Stomach smooth muscle (tissue), 2 donors: ENCODE measurements at regions not wholly inside any gene's neighbourhood (a gene's known extent, or its start where the extent isn't known, plus 50 kb on each side); places are given as distances from the start of the nearest gene placed in this dataset.
"Not testable (repeated sequence)": the region's sequence is repeated elsewhere in the genome, so short reads cannot be mapped to it uniquely, and the experiment has no call there.

Experiments
- H3K27ac ChIP-seq: one replicate; pipeline ENCODE4 v1.7.0; 2013; ENCODE audit warnings: mild to moderate bottlenecking, low read length, inconsistent platforms
- H3K27me3 ChIP-seq, 2 donors: one replicate each; pipeline ENCODE4 v1.7.0; 2013; ENCODE audit warnings: low read length in 2 of 2; ENCODE audit not compliant: insufficient read depth in 2 of 2, control insufficient read depth in 1 of 2
- H3K36me3 ChIP-seq, 2 donors: one replicate each; pipeline ENCODE4 v1.7.0; 2013; ENCODE audit warnings: low read length in 2 of 2; ENCODE audit not compliant: control insufficient read depth in 2 of 2, insufficient read depth in 2 of 2
- H3K4me1 ChIP-seq: one replicate; pipeline ENCODE4 v1.7.0; 2013; ENCODE audit warnings: low read length; ENCODE audit not compliant: control insufficient read depth, insufficient read depth
- H3K4me3 ChIP-seq, 2 donors: one replicate each; pipeline ENCODE4 v1.7.0; 2013; ENCODE audit warnings: low read length in 2 of 2
- H3K9ac ChIP-seq, 2 donors: one replicate each; pipeline ENCODE4 v1.7.0; 2013; ENCODE audit warnings: low read length in 2 of 2, mild to moderate bottlenecking in 1 of 2
- H3K9me3 ChIP-seq, 2 donors: one replicate each; pipeline ENCODE4 v1.7.0; 2013; ENCODE audit warnings: low read length in 2 of 2; ENCODE audit not compliant: control insufficient read depth in 2 of 2
- donor health status: healthy.
- donor health status: Pancreatic carcinoma.

- Histone ChIP-seq H3K27ac (no peak overlapping the region), H3K4me3 (no peak overlapping the region), H3K9me3 (peaks cover 0 to 5% of the 10 kb centered on the region in 2 donors), H3K36me3 (no peaks in the 10 kb centered on the region), H3K4me1 (no peaks in the 10 kb centered on the region), H3K27me3 (peaks cover 3 to 4% of the 10 kb centered on the region in 2 donors), H3K9ac (no peak overlapping the region)
Observed at GRCh38 chrX:981791-982626, 230.4 kb downstream of the CRLF2 start.

- Histone ChIP-seq H3K27me3 (peaks cover 3 to 4% of the 10 kb centered on the region in 2 donors), H3K9me3 (peaks cover 2 to 10% of the 10 kb centered on the region in 2 donors), H3K4me1 (no peaks in the 10 kb centered on the region), H3K9ac (no peak overlapping the region), H3K27ac (no peak overlapping the region), H3K4me3 (no peak overlapping the region), H3K36me3 (no peaks in the 10 kb centered on the region)
Observed at GRCh38 chrX:980587-981235, 231.7 kb downstream of the CRLF2 start.

GRCh38 chrX:979127-979526 is 233.3 kb downstream of the CRLF2 start:
- not testable (repeated sequence) for H3K4me1 ChIP-seq, H3K36me3 ChIP-seq, H3K27ac ChIP-seq, H3K9me3 ChIP-seq, H3K27me3 ChIP-seq, H3K9ac ChIP-seq, H3K4me3 ChIP-seq

- no peaks in the 10 kb centered on the region for H3K4me1 ChIP-seq
- H3K9me3 ChIP-seq = peaks cover 2 to 8% of the 10 kb centered on the region in 2 donors
- no peak overlapping the region for H3K9ac ChIP-seq
- H3K4me3 ChIP-seq = no peak overlapping the region
- H3K27me3 ChIP-seq = no peaks in the 10 kb centered on the region
- no peaks in the 10 kb centered on the region for H3K36me3 ChIP-seq
- no peak overlapping the region for H3K27ac ChIP-seq
Observed at GRCh38 chrX:973010-973632, 239.3 kb downstream of the CRLF2 start.

- Histone ChIP-seq H3K9me3 (peaks cover 0 to 3% of the 10 kb centered on the region in 2 donors), H3K4me3 (no peak overlapping the region)
Observed at GRCh38 chrX:968148-968965, 244.1 kb downstream of the CRLF2 start.

GRCh38 chrX:966396-967070 is 245.9 kb downstream of the CRLF2 start:
- Histone ChIP-seq H3K9ac (no peak overlapping the region), H3K4me1 (no peaks in the 10 kb centered on the region), H3K9me3 (no peaks in the 10 kb centered on the region), H3K27me3 (peaks cover 0 to 4% of the 10 kb centered on the region in 2 donors), H3K4me3 (no peak overlapping the region), H3K27ac (no peak overlapping the region), H3K36me3 (no peaks in the 10 kb centered on the region)

More at GRCh38 chrX:968148-968965, 244.1 kb downstream of the CRLF2 start:
- no peak overlapping the region for H3K27ac ChIP-seq
- no peaks in the 10 kb centered on the region for H3K4me1 ChIP-seq
- H3K9ac ChIP-seq = no peak overlapping the region
- H3K36me3 ChIP-seq = no peaks in the 10 kb centered on the region
- peaks cover 0 to 4% of the 10 kb centered on the region in 2 donors for H3K27me3 ChIP-seq

GRCh38 chrX:964831-965416 is 247.5 kb downstream of the CRLF2 start:
- Histone ChIP-seq H3K27me3 (peaks cover 0 to 4% of the 10 kb centered on the region in 2 donors), H3K9ac (no peak overlapping the region), H3K9me3 (no peaks in the 10 kb centered on the region), H3K4me1 (no peaks in the 10 kb centered on the region), H3K27ac (no peak overlapping the region), H3K36me3 (no peaks in the 10 kb centered on the region), H3K4me3 (no peak overlapping the region)

GRCh38 chrX:960821-961220 is 251.6 kb downstream of the CRLF2 start:
- Histone ChIP-seq H3K36me3 (no peaks in the 10 kb centered on the region), H3K9me3 (peaks cover 0 to 2% of the 10 kb centered on the region in 2 donors), H3K27ac (no peak overlapping the region), H3K4me3 (no peak overlapping the region), H3K27me3 (peaks cover 0 to 2% of the 10 kb centered on the region in 2 donors), H3K9ac (no peak overlapping the region), H3K4me1 (no peaks in the 10 kb centered on the region)

GRCh38 chrX:959595-959994 is 252.9 kb downstream of the CRLF2 start:
- Histone ChIP-seq H3K27ac (no peak overlapping the region), H3K27me3 (no peaks in the 10 kb centered on the region)

More at GRCh38 chrX:959595-959994, 252.9 kb downstream of the CRLF2 start:
- H3K9ac ChIP-seq = no peak overlapping the region
- no peaks in the 10 kb centered on the region for H3K4me1 ChIP-seq
- peaks cover 0 to 9% of the 10 kb centered on the region in 2 donors for H3K9me3 ChIP-seq
- H3K36me3 ChIP-seq = no peaks in the 10 kb centered on the region
- no peak overlapping the region for H3K4me3 ChIP-seq
